ENCODE measurements at regions not wholly inside any gene's neighbourhood (a gene's known extent, or its start where the extent isn't known, plus 50 kb on each side); places are given as distances from the start of the nearest gene placed in this dataset.

DNA sequence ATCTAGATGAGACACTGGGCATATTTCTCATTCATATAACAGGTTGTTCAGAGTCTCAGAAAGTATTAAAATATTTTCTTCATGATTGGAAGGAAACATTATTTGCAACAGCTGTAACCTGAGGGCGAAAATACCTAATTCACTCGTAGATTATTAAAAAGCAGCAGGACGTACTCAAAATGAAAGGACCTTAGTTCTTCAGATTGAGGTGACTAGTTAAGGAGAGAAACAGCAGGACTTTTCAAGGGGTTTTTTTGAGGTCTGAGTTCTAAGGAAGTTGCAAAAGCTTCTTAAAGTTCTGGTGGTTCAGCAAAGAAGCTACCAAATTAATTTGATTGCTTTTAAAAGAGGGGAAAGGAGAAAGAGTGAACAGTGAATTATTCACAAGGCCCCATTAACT lies 174.9 kb downstream of the TMEM161B start:
- H3K9me3 ChIP-seq (ENCODE audit: insufficient read depth, low read depth, low read length), result no peaks in the 10 kb centered on the region
- DNase-seq (ENCODE audit: low read depth) (no peak), FAIRE-seq (no peak)
- no peak overlapping the region for H3K4me2 ChIP-seq (ENCODE audit: low read length)
- no peaks in the 10 kb centered on the region for H3K36me3 Mint-ChIP-seq (ENCODE audit: low read depth, unreplicated experiment)
- H3K36me3 ChIP-seq (ENCODE audit: insufficient read depth, low read length), result no peaks in the 10 kb centered on the region
- peaks cover 4% of the 10 kb centered on the region for H3K4me1 Mint-ChIP-seq (ENCODE audit: low read depth, unreplicated experiment)
- no peak overlapping the region for H3K27ac Mint-ChIP-seq (ENCODE audit: unreplicated experiment)
- no peaks in the 10 kb centered on the region for H3K4me1 ChIP-seq (ENCODE audit: insufficient read depth, low read length)
- no peak overlapping the region for H3K27ac ChIP-seq (ENCODE audit: low read depth, low read length)
- H3K9ac ChIP-seq (ENCODE audit: low read length), result no peak overlapping the region
- TF ChIP-seq, protein P1, sequence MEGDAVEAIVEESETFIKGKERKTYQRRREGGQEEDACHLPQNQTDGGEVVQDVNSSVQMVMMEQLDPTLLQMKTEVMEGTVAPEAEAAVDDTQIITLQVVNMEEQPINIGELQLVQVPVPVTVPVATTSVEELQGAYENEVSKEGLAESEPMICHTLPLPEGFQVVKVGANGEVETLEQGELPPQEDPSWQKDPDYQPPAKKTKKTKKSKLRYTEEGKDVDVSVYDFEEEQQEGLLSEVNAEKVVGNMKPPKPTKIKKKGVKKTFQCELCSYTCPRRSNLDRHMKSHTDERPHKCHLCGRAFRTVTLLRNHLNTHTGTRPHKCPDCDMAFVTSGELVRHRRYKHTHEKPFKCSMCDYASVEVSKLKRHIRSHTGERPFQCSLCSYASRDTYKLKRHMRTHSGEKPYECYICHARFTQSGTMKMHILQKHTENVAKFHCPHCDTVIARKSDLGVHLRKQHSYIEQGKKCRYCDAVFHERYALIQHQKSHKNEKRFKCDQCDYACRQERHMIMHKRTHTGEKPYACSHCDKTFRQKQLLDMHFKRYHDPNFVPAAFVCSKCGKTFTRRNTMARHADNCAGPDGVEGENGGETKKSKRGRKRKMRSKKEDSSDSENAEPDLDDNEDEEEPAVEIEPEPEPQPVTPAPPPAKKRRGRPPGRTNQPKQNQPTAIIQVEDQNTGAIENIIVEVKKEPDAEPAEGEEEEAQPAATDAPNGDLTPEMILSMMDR (IDR thresholded peaks at IDR 0.05; ENCODE audit: insufficient read depth, low read depth, low read length), result no peak
- TF ChIP-seq EZH2 (IDR thresholded peaks at IDR 0.05; ENCODE audit: insufficient read depth, low read length), result no peak
- H3K4me3 ChIP-seq (ENCODE audit: insufficient read depth, low read depth, low read length), result no peak overlapping the region
- no peaks in the 10 kb centered on the region for H4K20me1 ChIP-seq (ENCODE audit: insufficient read depth, low read length)
- no peaks in the 10 kb centered on the region for H3K9me3 Mint-ChIP-seq (ENCODE audit: unreplicated experiment)
- no peaks in the 10 kb centered on the region for H3K79me2 ChIP-seq (ENCODE audit: insufficient read depth, low read length)
- H2AFZ ChIP-seq (ENCODE audit: low read depth, low read length), result no peak overlapping the region
- no peak overlapping the region for H3K4me3 Mint-ChIP-seq (ENCODE audit: unreplicated experiment)
- peaks cover 2% of the 10 kb centered on the region for H3K27me3 Mint-ChIP-seq (ENCODE audit: low read depth, unreplicated experiment)
- no peaks in the 10 kb centered on the region for H3K27me3 ChIP-seq (ENCODE audit: insufficient read depth, low read length)

- H3K4me3 ChIP-seq (ENCODE audit: insufficient read depth, low read depth, low read length), result no peak overlapping the region
- Mint-ChIP-seq H3K4me3 (ENCODE audit: unreplicated experiment) (no peak overlapping the region), H3K27me3 (ENCODE audit: low read depth, unreplicated experiment) (peaks cover 2% of the 10 kb centered on the region), H3K36me3 (ENCODE audit: low read depth, unreplicated experiment) (no peaks in the 10 kb centered on the region), H3K4me1 (ENCODE audit: low read depth, unreplicated experiment) (peaks cover 4% of the 10 kb centered on the region), H3K27ac (ENCODE audit: unreplicated experiment) (no peak overlapping the region), H3K9me3 (ENCODE audit: unreplicated experiment) (no peaks in the 10 kb centered on the region)
- TF ChIP-seq, protein P1 (IDR thresholded peaks at IDR 0.05; ENCODE audit: insufficient read depth, low read depth, low read length), result no peak
- no peak for TF ChIP-seq EZH2 (IDR thresholded peaks at IDR 0.05; ENCODE audit: insufficient read depth, low read length)
- no peaks in the 10 kb centered on the region for H3K27me3 ChIP-seq (ENCODE audit: insufficient read depth, low read length)
- no peaks in the 10 kb centered on the region for H3K9me3 ChIP-seq (ENCODE audit: insufficient read depth, low read depth, low read length)
- FAIRE-seq (no peak), DNase-seq (ENCODE audit: low read depth) (no peak)
- no peaks in the 10 kb centered on the region for H3K79me2 ChIP-seq (ENCODE audit: insufficient read depth, low read length)
- no peaks in the 10 kb centered on the region for H4K20me1 ChIP-seq (ENCODE audit: insufficient read depth, low read length)
- H3K4me2 ChIP-seq (ENCODE audit: low read length), result no peak overlapping the region
- H2AFZ ChIP-seq (ENCODE audit: low read depth, low read length), result no peak overlapping the region
- no peaks in the 10 kb centered on the region for H3K36me3 ChIP-seq (ENCODE audit: insufficient read depth, low read length)
- no peak overlapping the region for H3K9ac ChIP-seq (ENCODE audit: low read length)
- no peak overlapping the region for H3K27ac ChIP-seq (ENCODE audit: low read depth, low read length)
- no peaks in the 10 kb centered on the region for H3K4me1 ChIP-seq (ENCODE audit: insufficient read depth, low read length)
Measured at GRCh38 chr5:88092958-88093605, 175.6 kb downstream of the TMEM161B start.

GRCh38 chr5:88092358-88092757 lies 176.3 kb downstream of the TMEM161B start:
- Histone ChIP-seq H4K20me1 (ENCODE audit: insufficient read depth, low read length) (no peaks in the 10 kb centered on the region), H2AFZ (ENCODE audit: low read depth, low read length) (no peak overlapping the region), H3K9me3 (ENCODE audit: insufficient read depth, low read depth, low read length) (no peaks in the 10 kb centered on the region), H3K79me2 (ENCODE audit: insufficient read depth, low read length) (no peaks in the 10 kb centered on the region), H3K4me3 (ENCODE audit: insufficient read depth, low read depth, low read length) (no peak overlapping the region), H3K36me3 (ENCODE audit: insufficient read depth, low read length) (no peaks in the 10 kb centered on the region), H3K4me2 (ENCODE audit: low read length) (no peak overlapping the region), H3K27ac (ENCODE audit: low read depth, low read length) (no peak overlapping the region), H3K9ac (ENCODE audit: low read length) (no peak overlapping the region), H3K4me1 (ENCODE audit: insufficient read depth, low read length) (no peaks in the 10 kb centered on the region), H3K27me3 (ENCODE audit: insufficient read depth, low read length) (no peaks in the 10 kb centered on the region)
- Mint-ChIP-seq H3K4me1 (ENCODE audit: low read depth, unreplicated experiment) (peaks cover 4% of the 10 kb centered on the region), H3K27ac (ENCODE audit: unreplicated experiment) (no peak overlapping the region), H3K36me3 (ENCODE audit: low read depth, unreplicated experiment) (no peaks in the 10 kb centered on the region), H3K9me3 (ENCODE audit: unreplicated experiment) (no peaks in the 10 kb centered on the region), H3K27me3 (ENCODE audit: low read depth, unreplicated experiment) (peaks cover 2% of the 10 kb centered on the region), H3K4me3 (ENCODE audit: unreplicated experiment) (no peak overlapping the region)
- TF ChIP-seq, protein P1 (IDR thresholded peaks at IDR 0.05; ENCODE audit: insufficient read depth, low read depth, low read length), result no peak
- TF ChIP-seq EZH2 (IDR thresholded peaks at IDR 0.05; ENCODE audit: insufficient read depth, low read length), result no peak
- no peak for DNase-seq (ENCODE audit: low read depth)
- no peak for FAIRE-seq
